ENCODE measurements at regions not wholly inside any gene's neighbourhood (a gene's known extent, or its start where the extent isn't known, plus 50 kb on each side); places are given as distances from the start of the nearest gene placed in this dataset.

DNA sequence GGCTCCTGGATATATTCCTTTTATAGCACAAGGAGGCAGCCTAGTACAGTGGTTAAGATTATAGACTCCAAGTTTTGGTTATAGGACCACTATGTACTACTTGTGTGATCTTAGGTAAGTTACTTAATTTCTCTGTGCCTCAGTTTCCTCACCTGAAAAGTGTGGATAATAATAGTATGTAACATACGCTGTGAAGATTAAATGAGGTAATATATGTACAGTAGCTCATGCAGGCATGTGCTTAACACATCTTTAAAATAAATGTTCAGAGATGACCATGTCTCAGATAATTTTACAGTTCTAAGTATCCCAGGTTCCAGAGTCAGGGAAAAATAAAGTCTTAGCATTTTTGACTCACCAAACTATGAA is 55.7 kb upstream of the TRABD2B start:
- DNase-seq (ENCODE audit: low read depth): no peak
- POLR2A ChIA-PET: no interaction called here
- Histone ChIP-seq H3K27me3 (ENCODE audit: control insufficient read depth, insufficient read depth, low read length) (no peaks in the 10 kb centered on the region), H3K36me3 (ENCODE audit: control insufficient read depth, insufficient read depth, low read length) (no peaks in the 10 kb centered on the region), H3K4me3 (ENCODE audit: low read depth, low read length) (no peak overlapping the region)
- TF ChIP-seq, protein P1, sequence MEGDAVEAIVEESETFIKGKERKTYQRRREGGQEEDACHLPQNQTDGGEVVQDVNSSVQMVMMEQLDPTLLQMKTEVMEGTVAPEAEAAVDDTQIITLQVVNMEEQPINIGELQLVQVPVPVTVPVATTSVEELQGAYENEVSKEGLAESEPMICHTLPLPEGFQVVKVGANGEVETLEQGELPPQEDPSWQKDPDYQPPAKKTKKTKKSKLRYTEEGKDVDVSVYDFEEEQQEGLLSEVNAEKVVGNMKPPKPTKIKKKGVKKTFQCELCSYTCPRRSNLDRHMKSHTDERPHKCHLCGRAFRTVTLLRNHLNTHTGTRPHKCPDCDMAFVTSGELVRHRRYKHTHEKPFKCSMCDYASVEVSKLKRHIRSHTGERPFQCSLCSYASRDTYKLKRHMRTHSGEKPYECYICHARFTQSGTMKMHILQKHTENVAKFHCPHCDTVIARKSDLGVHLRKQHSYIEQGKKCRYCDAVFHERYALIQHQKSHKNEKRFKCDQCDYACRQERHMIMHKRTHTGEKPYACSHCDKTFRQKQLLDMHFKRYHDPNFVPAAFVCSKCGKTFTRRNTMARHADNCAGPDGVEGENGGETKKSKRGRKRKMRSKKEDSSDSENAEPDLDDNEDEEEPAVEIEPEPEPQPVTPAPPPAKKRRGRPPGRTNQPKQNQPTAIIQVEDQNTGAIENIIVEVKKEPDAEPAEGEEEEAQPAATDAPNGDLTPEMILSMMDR (IDR thresholded peaks at IDR 0.05; ENCODE audit: insufficient read depth, low read depth, low read length): no peak
- CTCF ChIA-PET: no interaction called here

DNA sequence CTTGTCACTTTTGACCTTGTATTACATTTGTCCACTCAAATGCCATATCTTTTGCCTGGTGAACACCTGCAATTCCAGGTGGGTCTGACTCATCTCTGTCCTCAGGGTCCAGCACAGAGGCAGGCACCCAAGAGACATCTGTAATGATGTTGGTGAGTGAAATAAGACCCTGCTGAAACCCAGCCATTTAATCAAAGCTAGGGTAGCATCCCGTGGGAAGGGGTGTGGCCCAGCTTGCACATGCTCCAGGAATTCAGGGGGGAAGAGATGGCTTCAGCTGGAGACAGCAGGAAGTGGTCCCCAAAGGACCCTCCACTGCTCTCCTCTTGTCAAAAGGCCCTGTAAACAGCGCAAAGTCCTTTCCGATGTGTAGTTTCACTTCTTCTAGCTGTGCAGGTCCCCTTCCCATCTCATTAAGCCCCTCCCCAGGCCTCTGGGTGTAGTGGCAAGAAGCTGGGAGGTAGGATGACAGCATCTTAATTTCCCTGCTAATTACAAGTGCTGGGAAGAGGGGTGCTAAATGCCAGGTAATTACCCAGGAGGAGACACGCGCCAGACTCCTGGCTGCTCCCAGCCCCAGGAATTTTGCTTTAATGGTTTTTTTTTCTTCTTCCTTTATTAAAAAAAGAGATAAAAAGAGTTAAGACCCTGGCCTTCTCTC is 54.4 kb upstream of the TRABD2B start:
- Histone ChIP-seq H3K36me3 (ENCODE audit: control insufficient read depth, insufficient read depth, low read length) (no peaks in the 10 kb centered on the region), H3K27me3 (ENCODE audit: control insufficient read depth, insufficient read depth, low read length) (no peaks in the 10 kb centered on the region), H3K4me3 (ENCODE audit: low read depth, low read length) (no peak overlapping the region)
- DNase-seq (ENCODE audit: low read depth): no peak
- TF ChIP-seq, protein P1 (IDR thresholded peaks at IDR 0.05; ENCODE audit: insufficient read depth, low read depth, low read length): no peak
- POLR2A ChIA-PET: no interaction called here
- CTCF ChIA-PET: interaction anchor here (3.2 kb wide), 1 partner anchor 9 kb away, joined by 18 read pairs; no protein-coding TSS in a partner anchor

DNA sequence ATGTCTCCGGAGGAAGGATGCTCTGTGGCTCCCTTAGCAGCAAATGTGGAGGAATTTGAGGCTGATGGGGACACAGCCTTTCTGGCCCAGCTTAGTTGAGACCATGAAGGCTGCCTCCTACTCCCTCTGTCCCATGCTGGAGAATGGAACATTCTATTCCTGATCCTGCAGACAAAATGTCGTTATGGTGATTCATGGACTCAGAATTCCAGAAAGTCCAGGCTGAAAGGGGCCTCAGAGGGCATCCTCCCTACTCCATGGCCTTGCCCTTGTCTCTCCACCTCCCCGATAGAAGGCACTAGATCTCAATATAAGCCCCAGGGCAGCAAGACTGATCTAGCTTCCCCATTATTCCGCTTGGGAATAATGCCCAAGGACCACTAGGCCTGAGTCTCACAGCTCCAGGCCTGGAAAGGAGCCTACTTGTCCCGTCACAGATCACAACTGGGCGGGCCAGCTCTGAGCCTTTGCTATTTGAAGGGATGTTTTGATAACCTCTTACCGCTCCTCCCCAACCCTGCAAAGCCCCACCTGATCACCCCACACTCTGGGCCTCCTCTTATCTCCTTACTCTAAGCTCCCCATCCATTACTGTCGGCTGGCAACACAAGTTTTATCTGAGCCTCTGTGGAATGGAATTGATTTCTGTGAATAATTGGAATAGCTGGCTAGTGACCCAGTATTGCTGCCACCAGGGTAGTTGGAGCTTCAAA is 52.8 kb upstream of the TRABD2B start:
- no peak for DNase-seq (ENCODE audit: low read depth)
- ChIA-PET POLR2A (no interaction called here), CTCF (interaction anchor here (0.6 to 3.2 kb wide), 3 partner anchors 10 to 40 kb away, joined by 3 to 18 read pairs (median 4); no protein-coding TSS in a partner anchor)

GRCh38 chr1:48048980-48049379 is 51.8 kb upstream of the TRABD2B start:
- Histone ChIP-seq H3K4me3 (ENCODE audit: low read depth, low read length) (no peak overlapping the region), H3K27me3 (ENCODE audit: control insufficient read depth, insufficient read depth, low read length) (no peaks in the 10 kb centered on the region), H3K36me3 (ENCODE audit: control insufficient read depth, insufficient read depth, low read length) (no peaks in the 10 kb centered on the region)
- POLR2A ChIA-PET: no interaction called here
- TF ChIP-seq, protein P1 (IDR thresholded peaks at IDR 0.05; ENCODE audit: insufficient read depth, low read depth, low read length): no peak
- DNase-seq (ENCODE audit: low read depth): no peak
- CTCF ChIA-PET: interaction anchor here (1.1 kb wide), 1 partner anchor 12 kb away, joined by 3 read pairs; no protein-coding TSS in a partner anchor

More for the DNA sequence above, 52.8 kb upstream of the TRABD2B start:
- Histone ChIP-seq H3K27me3 (ENCODE audit: control insufficient read depth, insufficient read depth, low read length) (no peaks in the 10 kb centered on the region), H3K4me3 (ENCODE audit: low read depth, low read length) (no peak overlapping the region), H3K36me3 (ENCODE audit: control insufficient read depth, insufficient read depth, low read length) (no peaks in the 10 kb centered on the region)
- TF ChIP-seq, protein P1 (IDR thresholded peaks at IDR 0.05; ENCODE audit: insufficient read depth, low read depth, low read length): no peak

- DNase-seq (ENCODE audit: low read depth): no peak
- ChIA-PET CTCF (interaction anchor here (1.1 kb wide), 1 partner anchor 13 kb away, joined by 3 read pairs; no protein-coding TSS in a partner anchor), POLR2A (no interaction called here)
- Histone ChIP-seq H3K4me3 (ENCODE audit: low read depth, low read length) (no peak overlapping the region), H3K36me3 (ENCODE audit: control insufficient read depth, insufficient read depth, low read length) (no peaks in the 10 kb centered on the region), H3K27me3 (ENCODE audit: control insufficient read depth, insufficient read depth, low read length) (no peaks in the 10 kb centered on the region)
- TF ChIP-seq, protein P1 (IDR thresholded peaks at IDR 0.05; ENCODE audit: insufficient read depth, low read depth, low read length): no peak
These were observed 50.9 kb upstream of the TRABD2B start for GRCh38 chr1:48048064-48048463.
